ENCODE measurements at regions not wholly inside any gene's neighbourhood (a gene's known extent, or its start where the extent isn't known, plus 50 kb on each side); places are given as distances from the start of the nearest gene placed in this dataset.

- no peak for TF ChIP-seq CTCF (IDR thresholded peaks at IDR 0.05; ENCODE audit: insufficient read depth, low read length, severe bottlenecking)
- no peak for FAIRE-seq
- no peaks in the 10 kb centered on the region for H3K36me3 ChIP-seq (ENCODE audit: control insufficient read depth, insufficient read depth, low read length)
- H3K27me3 ChIP-seq (ENCODE audit: control insufficient read depth, insufficient read depth, low read length) = no peaks in the 10 kb centered on the region
- H3K4me3 ChIP-seq (ENCODE audit: low read depth, low read length) = no peak overlapping the region
- DNase-seq (ENCODE audit: low read depth) = no peak
These were observed 314.2 kb downstream of the SLC7A11 start for GRCh38 chr4:137927972-137928371.

- no peak overlapping the region for H3K4me3 ChIP-seq (ENCODE audit: low read depth, low read length)
- no peak for TF ChIP-seq CTCF (IDR thresholded peaks at IDR 0.05; ENCODE audit: insufficient read depth, low read length, severe bottlenecking)
- no peaks in the 10 kb centered on the region for H3K36me3 ChIP-seq (ENCODE audit: control insufficient read depth, insufficient read depth, low read length)
- FAIRE-seq (no peak), DNase-seq (ENCODE audit: low read depth) (no peak)
- H3K27me3 ChIP-seq (ENCODE audit: control insufficient read depth, insufficient read depth, low read length) = no peaks in the 10 kb centered on the region
These were observed 318.7 kb downstream of the SLC7A11 start for GRCh38 chr4:137923494-137923893.

- FAIRE-seq = no peak
- Histone ChIP-seq H3K4me3 (ENCODE audit: low read depth, low read length) (no peak overlapping the region), H3K36me3 (ENCODE audit: control insufficient read depth, insufficient read depth, low read length) (no peaks in the 10 kb centered on the region), H3K27me3 (ENCODE audit: control insufficient read depth, insufficient read depth, low read length) (no peaks in the 10 kb centered on the region)
- no peak for TF ChIP-seq CTCF (IDR thresholded peaks at IDR 0.05; ENCODE audit: insufficient read depth, low read length, severe bottlenecking)
- no peak for DNase-seq (ENCODE audit: low read depth)
These were observed 319.4 kb downstream of the SLC7A11 start for GRCh38 chr4:137922721-137923120.

GRCh38 chr4:137909529-137910309, 332.4 kb downstream of the SLC7A11 start:
- peak; percentile 12 for DNase-seq (ENCODE audit: low read depth)
- TF ChIP-seq CTCF (IDR thresholded peaks at IDR 0.05; ENCODE audit: insufficient read depth, low read length, severe bottlenecking) = no peak
- no peak for FAIRE-seq
- no peaks in the 10 kb centered on the region for H3K27me3 ChIP-seq (ENCODE audit: control insufficient read depth, insufficient read depth, low read length)
- H3K36me3 ChIP-seq (ENCODE audit: control insufficient read depth, insufficient read depth, low read length) = no peaks in the 10 kb centered on the region
- H3K4me3 ChIP-seq (ENCODE audit: low read depth, low read length) = no peak overlapping the region

GRCh38 chr4:137905930-137906329, 336.2 kb downstream of the SLC7A11 start:
- FAIRE-seq = no peak
- H3K4me3 ChIP-seq (ENCODE audit: low read depth, low read length) = no peak overlapping the region
- no peak for TF ChIP-seq CTCF (IDR thresholded peaks at IDR 0.05; ENCODE audit: insufficient read depth, low read length, severe bottlenecking)

GRCh38 chr4:137901114-137901513, 341.0 kb downstream of the SLC7A11 start:
- FAIRE-seq (no peak), DNase-seq (ENCODE audit: low read depth) (no peak)
- no peaks in the 10 kb centered on the region for H3K27me3 ChIP-seq (ENCODE audit: control insufficient read depth, insufficient read depth, low read length)
- no peak for TF ChIP-seq CTCF (IDR thresholded peaks at IDR 0.05; ENCODE audit: insufficient read depth, low read length, severe bottlenecking)
- no peaks in the 10 kb centered on the region for H3K36me3 ChIP-seq (ENCODE audit: control insufficient read depth, insufficient read depth, low read length)
- H3K4me3 ChIP-seq (ENCODE audit: low read depth, low read length) = no peak overlapping the region

More at GRCh38 chr4:137905930-137906329, 336.2 kb downstream of the SLC7A11 start:
- DNase-seq (ENCODE audit: low read depth) = no peak
- Histone ChIP-seq H3K27me3 (ENCODE audit: control insufficient read depth, insufficient read depth, low read length) (no peaks in the 10 kb centered on the region), H3K36me3 (ENCODE audit: control insufficient read depth, insufficient read depth, low read length) (no peaks in the 10 kb centered on the region)

Measured in bronchial epithelial cell (primary cell).